Inferior parietal cortex (tissue), 1 donor: ENCODE measurements at regions not wholly inside any gene's neighbourhood (a gene's known extent, or its start where the extent isn't known, plus 50 kb on each side); places are given as distances from the start of the nearest gene placed in this dataset.
A peak's percentile ranks its signal among the peaks of the same experiment; 100 is the strongest.

ENCODE experiments used
- DNase-seq: peaks from one replicate; pipeline ENCODE4 v3.0.0-alpha.2; 2016; ENCODE audit errors: extremely low spot score

DNA sequence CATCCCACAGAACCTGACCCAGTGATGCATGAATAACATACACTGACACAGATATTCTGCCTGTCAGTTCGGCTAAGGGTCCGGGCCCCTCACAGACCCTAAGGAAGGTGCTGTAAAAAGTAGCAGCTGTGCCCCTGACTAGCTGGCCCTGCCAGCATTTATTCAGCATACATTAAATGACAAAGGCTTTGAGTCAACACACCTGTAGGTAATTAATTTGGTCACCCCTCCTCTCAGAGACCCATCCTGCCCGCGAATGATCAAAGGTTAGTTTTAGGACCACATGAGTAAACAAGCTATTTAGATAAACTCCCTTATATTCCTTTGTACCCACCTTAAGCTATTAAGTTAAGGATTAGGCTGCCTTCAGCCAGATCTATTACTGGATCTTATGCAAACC, 429.0 kb upstream of the NWD2 start:
- no peak for DNase-seq

DNA sequence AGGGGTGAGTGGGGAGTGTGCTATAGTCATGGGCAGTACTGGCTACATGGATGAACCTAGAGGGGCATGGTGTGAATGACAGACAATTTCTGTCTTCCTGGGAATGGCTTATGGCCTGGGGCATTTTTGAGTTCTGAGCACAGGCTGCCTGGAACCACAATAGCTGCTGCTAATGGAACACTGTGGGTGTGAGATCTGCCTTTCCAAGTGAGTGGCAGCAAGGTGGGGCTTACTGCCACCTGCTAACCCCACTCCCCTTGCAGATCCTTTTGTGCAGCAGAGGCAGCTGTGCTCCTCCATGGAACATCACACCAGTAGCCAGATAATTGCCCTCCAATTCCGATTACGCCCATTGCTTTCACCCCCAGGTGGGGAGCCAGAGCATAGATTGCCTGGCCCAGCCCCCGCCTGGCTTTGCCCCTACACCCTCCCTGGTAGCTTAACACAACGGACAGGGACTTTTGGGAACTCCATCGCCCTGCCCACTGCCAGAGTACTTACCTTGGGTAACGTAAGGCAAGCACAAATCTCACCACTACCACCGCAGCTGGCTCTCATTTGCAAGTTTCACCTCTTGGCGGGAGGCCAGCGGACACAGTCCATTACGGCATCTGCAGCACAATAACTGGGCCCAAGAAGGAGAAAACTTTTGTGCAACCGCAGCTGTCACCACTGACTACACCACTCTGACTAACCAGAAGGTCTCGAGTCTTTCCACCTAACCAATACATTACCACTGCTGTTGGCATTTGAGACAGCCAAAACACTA, 421.2 kb upstream of the NWD2 start:
- DNase-seq, result no peak

DNA sequence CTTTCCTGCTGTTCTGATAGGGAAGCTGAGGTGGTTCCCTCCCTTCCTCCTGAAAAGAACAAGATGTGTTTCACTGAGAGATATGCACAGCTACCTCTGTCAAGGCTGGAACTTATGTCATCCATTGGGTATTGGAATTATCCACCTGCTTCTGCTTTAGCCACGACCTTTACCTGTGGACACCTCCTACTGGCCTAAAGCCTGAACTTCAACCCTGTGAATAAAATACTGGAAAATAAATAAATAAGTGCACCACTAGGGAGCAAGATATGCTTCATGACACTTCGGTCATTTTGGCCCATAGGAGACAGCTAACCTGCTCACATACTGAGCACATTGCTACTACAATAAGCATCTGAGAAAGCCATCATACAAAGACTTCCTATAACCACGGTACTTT, 419.9 kb upstream of the NWD2 start:
- DNase-seq, result no peak

DNA sequence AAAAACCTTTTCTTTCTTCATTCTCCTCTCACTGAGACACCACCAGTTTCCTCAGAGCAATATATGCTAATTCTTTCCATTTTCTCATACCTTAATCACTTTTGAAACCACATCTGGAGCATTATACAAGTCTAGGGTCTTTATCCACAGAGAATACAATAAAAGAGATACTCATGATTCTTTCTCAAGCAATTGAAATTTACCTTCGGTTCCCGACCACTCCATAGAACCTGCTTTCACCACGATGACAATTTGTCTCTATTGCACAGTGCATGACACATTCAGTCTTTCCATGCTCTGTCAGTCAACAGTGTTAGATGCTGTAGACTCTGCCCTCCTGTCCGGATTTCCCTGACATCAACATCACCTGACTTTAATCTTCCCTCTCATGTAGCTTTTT, 409.3 kb upstream of the NWD2 start:
- no peak for DNase-seq

DNA sequence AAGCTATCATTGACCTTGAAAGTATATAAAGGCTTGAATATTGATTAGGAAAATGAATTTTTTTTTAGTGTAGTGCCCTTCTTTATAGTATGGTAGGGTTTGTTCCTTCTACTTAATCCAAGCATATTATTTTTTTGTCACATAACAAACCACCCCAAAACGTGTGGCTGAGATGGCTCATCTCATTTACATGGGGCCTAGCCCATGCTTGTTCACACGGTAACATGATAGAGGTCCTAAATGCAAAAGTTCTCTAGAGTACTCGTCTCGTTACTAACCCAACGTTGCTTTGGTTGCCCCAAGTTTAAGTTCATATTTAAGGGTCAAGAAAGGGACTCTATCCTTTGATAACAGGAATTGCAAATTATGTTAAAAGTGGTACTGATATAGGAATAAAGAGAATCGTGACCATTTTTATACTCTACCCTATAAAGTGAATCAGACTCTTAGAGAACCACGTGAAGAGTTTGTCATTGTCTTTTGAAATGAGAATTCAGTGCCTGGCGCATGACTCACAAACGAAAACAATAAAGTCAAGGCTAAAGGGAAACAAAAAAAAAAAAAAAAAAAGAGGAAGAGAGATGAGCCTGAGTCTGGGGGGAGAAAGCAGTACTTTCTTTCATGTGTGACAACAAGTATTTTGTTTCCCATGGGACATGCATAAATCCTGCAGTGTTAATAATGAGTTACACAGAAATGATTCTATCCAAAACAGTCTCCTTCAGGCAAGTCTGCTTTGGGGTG, 402.8 kb upstream of the NWD2 start:
- DNase-seq, result no peak

DNA sequence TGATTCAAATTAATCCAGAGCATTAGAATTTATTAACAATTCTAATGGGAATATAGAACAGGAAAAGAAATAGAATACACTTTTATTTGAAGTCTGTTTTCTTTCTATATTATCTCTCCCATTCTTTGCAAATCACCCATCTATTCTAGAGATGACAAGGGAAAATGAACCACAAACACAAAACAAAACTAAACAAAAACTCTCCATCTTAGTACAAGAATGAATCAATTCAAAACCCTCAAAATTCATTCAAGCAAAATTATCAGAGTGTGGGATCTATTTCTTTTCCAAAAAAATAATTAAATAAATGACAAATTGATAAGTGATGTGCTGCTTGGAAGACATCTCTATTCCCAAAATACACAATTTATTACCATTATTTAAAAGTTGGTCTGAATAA, 400.1 kb upstream of the NWD2 start:
- no peak for DNase-seq

DNA sequence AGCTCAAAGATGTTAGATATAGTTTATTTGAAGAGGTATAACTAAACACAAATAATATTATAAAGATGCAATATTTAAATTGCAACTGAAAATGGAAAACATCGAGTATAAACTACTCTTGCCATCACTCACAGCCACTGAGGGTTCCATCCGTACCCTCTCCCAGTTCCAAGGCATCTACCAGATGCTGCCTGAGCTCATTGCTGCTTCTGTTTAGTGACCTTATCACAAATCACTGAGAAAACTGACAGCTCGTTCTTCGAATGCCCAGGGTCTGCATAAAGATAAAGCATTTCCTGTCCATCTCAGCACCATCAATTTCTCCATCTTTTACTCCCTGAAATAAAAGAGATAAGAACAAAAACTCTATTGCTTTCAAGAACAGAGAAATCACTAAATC, 391.7 kb upstream of the NWD2 start:
- no peak for DNase-seq

DNA sequence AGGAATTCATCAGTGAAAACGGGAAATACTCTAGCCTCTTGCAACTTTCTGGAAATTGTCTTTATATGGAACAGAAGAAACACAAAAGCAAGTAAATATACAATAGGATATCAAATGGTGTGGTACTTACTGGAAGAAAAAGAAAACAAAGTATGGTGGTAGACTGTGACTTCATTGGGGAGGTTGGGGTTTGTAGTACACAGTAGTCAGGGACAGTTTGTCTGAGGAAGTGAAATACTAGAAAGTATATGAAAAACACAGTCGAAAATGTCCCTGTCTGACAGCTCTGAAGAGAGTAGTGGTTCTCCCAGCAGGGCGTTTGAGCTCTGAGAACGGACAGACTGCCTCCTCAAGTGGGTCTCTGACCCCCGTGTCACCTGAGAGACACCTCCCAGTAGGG, 390.0 kb upstream of the NWD2 start:
- no peak for DNase-seq

DNA sequence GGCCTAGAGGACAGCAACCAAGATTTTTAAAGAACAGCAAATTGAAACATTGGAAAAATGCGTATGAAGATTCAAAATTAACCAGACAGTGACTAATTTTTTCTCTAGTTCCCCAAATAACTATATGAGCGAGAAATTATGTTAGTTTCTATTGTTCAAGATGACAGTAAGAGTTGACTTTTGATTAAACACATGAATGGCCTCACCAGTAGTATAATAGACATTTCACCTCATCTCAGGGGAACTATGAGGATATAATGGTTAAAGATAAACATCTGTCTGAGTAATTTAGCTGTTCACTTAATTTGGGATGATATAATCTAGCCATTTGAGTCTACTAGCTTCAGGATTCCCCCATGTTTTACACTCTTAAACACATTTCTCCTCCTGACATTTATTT, 380.9 kb upstream of the NWD2 start:
- no peak for DNase-seq

DNA sequence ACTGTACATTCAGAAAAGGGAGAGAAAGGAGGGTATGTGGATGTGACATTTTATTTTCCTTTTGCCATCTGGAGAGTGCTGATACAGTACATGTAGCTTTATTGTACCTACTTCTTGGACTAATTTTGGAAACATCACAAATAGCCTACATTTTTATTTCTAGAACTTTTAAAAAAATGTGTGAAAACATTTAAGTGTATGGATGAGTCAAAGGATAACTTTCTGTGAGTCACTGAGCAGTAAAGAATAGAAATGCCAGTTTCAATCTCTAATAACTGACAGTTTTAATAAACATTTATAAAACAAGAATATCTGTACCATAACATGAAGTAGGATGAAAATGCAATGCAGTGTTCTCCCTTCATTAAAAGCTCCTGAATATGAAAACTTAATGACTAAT, 374.4 kb upstream of the NWD2 start:
- no peak for DNase-seq

DNA sequence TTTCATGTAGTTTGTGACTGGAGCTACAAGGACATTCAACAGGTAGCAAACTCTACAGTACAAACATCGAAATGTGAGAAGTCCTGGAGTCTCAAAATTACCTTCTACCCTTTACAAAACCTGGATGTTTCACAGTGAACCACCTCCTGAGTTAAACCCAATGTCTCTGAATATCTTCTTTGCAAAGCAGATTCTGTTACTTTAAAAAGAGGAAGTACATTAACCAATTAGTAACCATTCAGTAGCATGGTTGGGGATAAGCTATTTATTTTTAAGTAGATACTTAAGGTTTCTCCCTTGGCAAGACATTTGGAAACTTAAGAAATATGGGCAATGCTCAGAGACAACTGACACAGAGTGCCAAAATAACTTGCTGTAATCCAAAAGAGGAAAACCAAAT, 371.9 kb upstream of the NWD2 start:
- no peak for DNase-seq

DNA sequence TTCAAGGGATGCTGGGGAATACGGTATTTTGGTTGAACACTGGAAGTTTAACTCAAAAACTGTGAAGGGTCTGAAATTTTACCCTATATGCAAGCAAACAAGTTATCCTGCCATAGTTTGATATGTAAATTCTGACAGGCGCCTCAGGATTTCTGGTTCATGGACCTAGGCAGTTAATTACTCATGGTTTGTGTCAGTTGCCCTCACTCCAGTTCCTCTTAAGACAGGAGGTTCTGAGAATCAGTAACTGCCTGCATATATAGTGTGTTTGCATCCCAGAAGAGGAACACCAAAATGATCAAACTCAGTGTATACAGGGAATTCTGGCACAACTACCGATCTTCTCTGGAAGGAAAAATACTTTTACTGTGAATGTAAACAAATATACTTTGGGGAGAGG, 360.4 kb upstream of the NWD2 start:
- DNase-seq, result no peak

DNA sequence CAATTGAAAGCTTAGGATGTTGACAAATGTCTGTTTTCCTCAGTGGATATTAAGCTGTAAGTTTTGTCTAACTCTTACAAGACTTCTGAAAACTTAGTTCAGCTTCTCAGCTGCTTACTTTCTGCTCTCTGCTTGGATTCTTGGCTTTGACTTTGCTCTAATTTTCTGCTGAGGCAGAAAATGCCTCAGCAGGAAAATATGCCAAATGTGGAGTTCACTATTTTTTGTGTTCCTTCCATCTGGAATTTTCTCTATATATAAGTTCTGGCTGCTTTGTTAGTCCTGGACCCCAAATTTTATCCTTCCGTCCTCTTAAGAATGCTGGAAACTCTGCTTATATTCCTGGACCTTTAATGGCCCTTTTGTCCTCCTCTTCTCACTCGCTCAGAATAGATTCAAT, 352.6 kb upstream of the NWD2 start:
- DNase-seq, result no peak

DNA sequence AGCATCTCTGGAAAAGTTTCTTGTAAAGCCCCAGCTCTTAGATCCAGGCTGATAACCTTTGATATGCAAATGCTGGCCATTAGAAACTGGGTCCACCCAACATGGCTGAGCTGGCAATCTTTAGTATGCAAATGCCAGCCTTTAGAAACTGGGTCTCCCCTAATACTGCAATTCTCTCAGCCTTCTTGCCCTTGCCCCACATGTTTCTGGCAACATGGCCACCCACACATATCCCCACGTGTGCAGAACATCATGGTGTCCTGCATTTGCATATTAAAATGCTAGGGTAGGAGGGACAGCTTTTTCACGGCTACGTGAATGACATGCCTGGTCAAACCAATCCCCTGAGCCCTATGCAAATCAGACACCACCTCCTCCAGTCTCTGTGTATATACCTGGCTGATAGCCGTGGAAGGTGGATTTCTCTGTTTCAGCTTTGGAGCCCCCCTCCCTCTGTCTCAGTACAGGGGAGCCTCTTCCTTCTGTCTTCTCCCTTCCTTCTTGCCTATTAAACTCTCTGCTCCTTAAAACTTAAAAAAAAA, 344.0 kb upstream of the NWD2 start:
- no peak for DNase-seq

DNA sequence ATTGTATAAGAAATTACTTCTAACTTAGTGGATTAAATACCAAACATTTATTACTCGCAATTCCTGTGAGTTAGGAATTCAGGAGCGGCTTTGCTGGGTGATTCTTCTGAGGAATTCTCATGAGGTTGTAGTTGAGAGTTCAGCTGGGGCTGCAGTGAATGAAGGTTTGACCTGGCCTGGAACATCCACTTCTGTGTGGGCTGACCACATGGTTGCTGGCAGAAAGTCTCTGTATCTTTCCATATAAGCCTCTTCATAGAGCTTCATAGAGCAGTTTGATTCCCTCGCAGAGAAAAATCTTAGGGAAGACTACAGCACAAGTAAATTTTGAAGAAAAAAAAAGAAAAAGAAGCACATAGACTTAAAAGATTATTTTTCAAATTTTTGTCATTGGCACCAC, 339.7 kb upstream of the NWD2 start:
- no peak for DNase-seq

DNA sequence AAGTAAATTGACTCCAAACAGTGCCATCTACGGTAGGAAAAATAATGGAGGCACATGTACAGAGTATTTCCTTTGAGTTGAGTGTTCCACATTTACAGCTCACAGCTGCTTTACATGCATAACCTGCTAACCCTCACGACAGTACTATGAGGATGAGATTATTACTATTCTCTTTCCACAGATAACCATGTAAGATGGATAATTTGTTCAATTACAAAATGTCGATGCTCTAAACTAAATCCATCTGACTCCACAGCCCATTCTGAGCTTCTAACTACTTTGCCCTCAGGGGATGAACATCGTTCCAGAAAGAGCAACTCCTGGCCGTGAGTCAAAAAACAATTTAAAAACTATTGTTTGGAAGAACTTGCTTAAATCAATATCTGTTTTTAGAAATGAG, 330.4 kb upstream of the NWD2 start:
- DNase-seq, result no peak

DNA sequence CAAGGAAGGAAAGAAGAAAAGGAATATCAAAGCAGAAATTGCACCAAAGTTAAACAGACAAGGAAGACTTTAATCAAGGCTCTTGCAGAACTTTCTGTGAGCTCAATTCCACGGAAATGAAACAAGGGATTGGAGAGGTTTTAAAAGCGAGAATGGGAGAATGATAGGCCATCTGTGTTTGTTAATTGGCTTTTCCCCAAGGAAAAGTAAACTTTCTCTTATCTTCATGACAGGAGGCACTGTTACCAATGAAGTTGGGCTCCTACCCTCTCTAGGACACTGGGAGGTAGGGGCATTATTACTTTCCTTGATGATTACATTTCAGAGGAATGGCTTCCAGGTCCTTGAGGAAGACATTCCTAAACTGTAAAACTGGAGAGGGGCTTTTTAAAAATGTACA, 328.8 kb upstream of the NWD2 start:
- DNase-seq, result no peak

DNA sequence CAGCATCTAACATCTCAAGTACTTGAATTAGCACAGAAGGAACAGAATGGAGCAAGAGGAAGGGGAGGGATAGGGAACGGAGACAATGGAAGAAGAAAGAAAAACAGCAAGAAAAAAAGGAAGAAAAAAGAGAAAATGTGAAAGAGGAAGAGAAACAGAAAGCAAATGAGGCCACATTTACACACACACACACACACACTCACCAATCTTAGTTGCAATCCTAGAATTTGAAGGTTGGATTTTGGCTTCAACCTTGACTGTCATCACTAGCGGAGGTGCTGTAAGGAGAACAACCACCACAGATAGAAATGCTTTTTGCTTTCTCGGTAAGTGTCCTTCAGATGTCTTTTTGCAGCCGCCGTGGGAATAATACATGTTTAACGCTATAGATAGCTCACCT, 327.1 kb upstream of the NWD2 start:
- DNase-seq, result no peak

DNA sequence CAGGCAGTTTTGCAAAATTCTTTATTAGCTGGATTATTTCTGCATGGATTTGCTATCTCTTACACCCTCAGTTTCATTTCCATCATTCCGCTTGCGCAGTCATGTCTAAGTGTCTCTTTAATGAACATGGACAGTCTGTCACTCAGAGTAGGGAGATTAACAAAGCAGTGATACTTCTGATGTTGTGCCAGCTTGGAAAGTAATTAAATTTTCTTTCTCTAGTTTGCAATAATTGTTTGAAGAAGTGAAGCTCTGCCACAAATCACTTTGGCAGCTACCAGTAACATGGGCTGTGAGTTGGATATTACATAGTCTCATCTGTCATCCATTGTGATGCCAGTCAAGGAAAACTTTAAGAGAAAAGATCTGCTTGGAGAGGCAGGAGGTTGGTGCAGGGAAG, 324.8 kb upstream of the NWD2 start:
- no peak for DNase-seq

DNA sequence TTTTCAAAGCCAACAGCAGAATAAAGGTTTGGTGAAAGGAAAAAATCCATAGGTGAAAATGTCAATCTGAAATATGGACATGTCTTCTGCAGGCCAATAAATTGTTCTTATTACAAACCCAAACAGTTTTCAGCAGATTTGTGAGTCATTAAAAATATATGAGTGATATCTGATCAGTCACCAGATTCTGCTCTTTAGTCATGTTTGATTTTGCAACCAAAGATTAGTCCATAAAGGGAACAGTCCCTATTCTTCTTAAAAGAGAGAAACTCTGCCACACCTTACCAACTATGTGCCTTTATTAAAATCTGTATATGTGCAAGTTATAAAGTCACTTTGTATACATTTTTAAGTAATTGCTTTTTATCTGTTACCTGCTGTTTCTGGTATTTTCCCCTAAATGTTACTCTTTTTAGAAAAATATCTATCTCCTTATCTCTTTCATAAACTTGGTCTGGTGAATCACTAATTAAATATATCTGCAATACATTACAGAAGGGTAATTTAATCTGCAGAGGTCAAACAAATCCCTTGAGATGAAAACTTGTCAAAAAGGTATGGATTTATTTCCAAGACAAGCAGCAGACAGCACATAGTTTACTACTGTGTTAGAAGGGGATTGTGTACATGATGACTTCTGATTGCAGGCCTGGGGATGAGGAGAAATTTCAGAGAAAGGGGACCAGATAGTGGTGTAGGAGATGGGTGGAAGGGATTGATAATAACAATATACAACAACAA, 322.9 kb upstream of the NWD2 start:
- DNase-seq, result no peak

DNA sequence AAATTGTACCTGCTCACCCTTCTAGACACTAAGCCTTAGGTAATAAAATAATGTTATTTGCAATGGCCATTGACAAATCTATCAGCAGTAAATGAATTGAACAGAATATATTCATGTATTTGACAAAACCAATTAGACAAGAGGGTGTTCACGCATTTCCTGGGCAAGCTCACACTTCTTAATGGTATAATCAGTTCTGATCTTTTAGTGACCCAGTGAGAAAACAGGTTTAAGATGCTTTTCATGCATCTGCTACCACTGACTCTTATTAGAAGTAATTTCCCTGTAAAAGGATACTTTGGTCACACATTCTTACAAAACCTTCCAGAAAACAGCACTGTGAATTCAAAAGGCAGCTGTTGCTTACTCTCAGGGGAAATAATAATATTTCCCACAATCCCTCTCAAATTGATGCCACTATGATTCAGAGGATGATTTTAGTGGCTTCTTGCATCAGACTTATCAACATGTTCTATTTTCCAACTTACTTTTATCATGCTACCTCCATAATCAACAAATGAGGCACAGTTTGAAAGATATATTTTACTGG, 313.9 kb upstream of the NWD2 start:
- DNase-seq, result no peak

DNA sequence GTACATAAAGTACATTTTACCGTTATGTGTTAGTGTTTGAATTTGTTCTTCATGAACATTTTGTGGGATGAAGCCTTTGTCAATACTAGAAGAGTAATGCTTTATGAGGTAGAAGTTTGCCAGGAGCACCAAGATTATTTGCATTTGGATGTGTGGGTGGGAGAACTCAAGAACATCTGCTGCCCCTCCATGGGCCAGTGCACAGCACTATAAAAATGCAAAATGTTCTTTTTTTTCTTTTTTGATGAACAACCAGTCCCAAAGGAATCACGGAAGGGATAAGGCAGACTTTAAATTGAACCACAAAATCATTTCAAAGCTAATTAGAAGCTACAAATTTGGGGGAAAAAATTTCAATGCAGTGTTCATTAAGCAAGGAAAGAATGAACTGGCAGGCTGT, 300.3 kb upstream of the NWD2 start:
- peak; percentile 49 for DNase-seq
